GM12892 (cell line): ENCODE measurements at regions not wholly inside any gene's neighbourhood (a gene's known extent, or its start where the extent isn't known, plus 50 kb on each side); places are given as distances from the start of the nearest gene placed in this dataset.

Experiments
- POLR2A ChIP-seq: IDR thresholded peaks from 2 replicates; pipeline ENCODE4 v1.6.1; 2011; ENCODE audit warnings: low read depth, low read length, control low read depth
- POLR2AphosphoS5 ChIP-seq: IDR thresholded peaks from 2 replicates; pipeline ENCODE4 v1.6.1; 2011; ENCODE audit warnings: low read depth, low read length, control low read depth

DNA sequence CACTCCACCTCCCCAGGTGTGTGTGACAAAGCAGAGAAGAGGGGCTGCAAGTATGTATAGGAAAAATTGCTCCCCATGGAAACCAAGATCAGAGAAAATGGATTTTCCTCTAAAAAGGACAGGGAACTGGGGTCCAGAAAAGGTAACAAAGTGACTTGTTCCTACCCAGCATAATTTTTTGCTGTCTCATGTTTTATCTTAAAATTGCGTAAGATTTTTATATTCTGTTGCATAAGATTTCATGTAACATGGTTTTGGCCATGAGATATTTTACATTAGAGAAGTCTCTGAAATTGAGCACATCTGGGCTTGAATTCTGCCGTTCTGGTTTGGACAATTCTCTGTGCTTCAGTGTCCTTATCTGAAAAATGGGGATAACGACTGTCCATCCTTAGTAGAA lies 335.7 kb upstream of the RORA start:
- TF ChIP-seq POLR2A (no peak), POLR2AphosphoS5 (no peak)
